Loucy (cell line): ENCODE measurements at regions not wholly inside any gene's neighbourhood (a gene's known extent, or its start where the extent isn't known, plus 50 kb on each side); places are given as distances from the start of the nearest gene placed in this dataset.

Experiments
- EZH2phosphoT487 ChIP-seq: fragments of 200-600 bp; IDR thresholded peaks from 2 replicates; pipeline ENCODE4 v1.6.1; 2018; ENCODE audit warnings: antibody characterized with exemption, mild to moderate bottlenecking, moderate library complexity, borderline replicate concordance
- TF ChIP-seq, protein P1 (sequence below): fragments of 200-600 bp; sonication (generic); conservative IDR thresholded peaks from 2 replicates; pipeline ENCODE4 v1.5.1; 2014; ENCODE audit warnings: mild to moderate bottlenecking, antibody characterized with exemption, low read length

DNA sequence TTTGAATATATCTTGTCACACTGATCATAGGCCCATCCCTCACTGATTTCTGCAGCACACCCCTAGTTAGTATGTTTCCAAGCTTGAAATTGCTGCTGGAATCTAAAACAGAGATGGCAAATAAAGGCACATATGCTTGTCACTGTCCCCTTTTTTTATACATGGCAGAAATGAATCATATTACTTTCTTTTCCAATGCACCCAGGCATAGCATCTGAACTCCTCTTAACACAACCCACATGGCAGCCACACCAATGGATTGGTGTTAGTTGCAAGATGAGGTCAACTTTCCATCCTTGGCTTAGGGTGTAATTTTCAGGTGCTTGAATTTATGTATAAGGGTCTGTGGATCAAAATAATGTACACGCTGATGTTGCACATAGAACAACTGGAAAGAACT lies 473.8 kb upstream of the ZNF608 start:
- TF ChIP-seq, protein P1, sequence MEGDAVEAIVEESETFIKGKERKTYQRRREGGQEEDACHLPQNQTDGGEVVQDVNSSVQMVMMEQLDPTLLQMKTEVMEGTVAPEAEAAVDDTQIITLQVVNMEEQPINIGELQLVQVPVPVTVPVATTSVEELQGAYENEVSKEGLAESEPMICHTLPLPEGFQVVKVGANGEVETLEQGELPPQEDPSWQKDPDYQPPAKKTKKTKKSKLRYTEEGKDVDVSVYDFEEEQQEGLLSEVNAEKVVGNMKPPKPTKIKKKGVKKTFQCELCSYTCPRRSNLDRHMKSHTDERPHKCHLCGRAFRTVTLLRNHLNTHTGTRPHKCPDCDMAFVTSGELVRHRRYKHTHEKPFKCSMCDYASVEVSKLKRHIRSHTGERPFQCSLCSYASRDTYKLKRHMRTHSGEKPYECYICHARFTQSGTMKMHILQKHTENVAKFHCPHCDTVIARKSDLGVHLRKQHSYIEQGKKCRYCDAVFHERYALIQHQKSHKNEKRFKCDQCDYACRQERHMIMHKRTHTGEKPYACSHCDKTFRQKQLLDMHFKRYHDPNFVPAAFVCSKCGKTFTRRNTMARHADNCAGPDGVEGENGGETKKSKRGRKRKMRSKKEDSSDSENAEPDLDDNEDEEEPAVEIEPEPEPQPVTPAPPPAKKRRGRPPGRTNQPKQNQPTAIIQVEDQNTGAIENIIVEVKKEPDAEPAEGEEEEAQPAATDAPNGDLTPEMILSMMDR: no peak
- TF ChIP-seq EZH2phosphoT487: no peak
